Lower leg skin (tissue), 3 donors: ENCODE measurements at regions not wholly inside any gene's neighbourhood (a gene's known extent, or its start where the extent isn't known, plus 50 kb on each side); places are given as distances from the start of the nearest gene placed in this dataset.

Experiments
- CTCF ChIP-seq, 3 donors: fragments of 450-650 bp; IDR thresholded peaks; one replicate each; pipeline ENCODE4 v1.5.1; 2016; ENCODE audit warnings: antibody characterized with exemption in 3 of 3, mild to moderate bottlenecking in 3 of 3, moderate library complexity in 2 of 3
- POLR2A ChIP-seq, 2 donors: fragments of 450-650 bp; IDR thresholded peaks; one replicate each; pipeline ENCODE4 v1.6.1; 2016 to 2017; ENCODE audit warnings: antibody characterized with exemption in 2 of 2, mild to moderate bottlenecking in 1 of 2, moderate library complexity in 1 of 2

- TF ChIP-seq POLR2A (IDR thresholded peaks at IDR 0.05) (no peak), CTCF (IDR thresholded peaks at IDR 0.05) (no peak)
Observed at GRCh38 chr2:240346015-240346752, 89.3 kb upstream of the GPC1 start.
